Fibroblast of lung (primary cell): ENCODE measurements at regions not wholly inside any gene's neighbourhood (a gene's known extent, or its start where the extent isn't known, plus 50 kb on each side); places are given as distances from the start of the nearest gene placed in this dataset.
A peak's percentile ranks its signal among the peaks of the same experiment; 100 is the strongest.

Experiments used
- DNase-seq, 2 donors: peaks; one replicate each; pipeline versions ENCODE4 v3.0.0 to v3.0.0-alpha.2; 2010; ENCODE audit warnings: low read depth in 2 of 2
- H2AFZ ChIP-seq: 2 replicates; pipeline ENCODE4 v1.5.1; 2012; ENCODE audit warnings: low read length, control low read depth, inconsistent platforms
- H3K27ac ChIP-seq: 2 replicates; pipeline ENCODE4 v1.5.1; 2011; ENCODE audit warnings: low read length, control low read depth; ENCODE audit not compliant: insufficient read depth
- H3K27me3 ChIP-seq: 2 replicates; pipeline ENCODE4 v1.5.1; 2011; ENCODE audit warnings: mild to moderate bottlenecking, low read length; ENCODE audit not compliant: control insufficient read depth, insufficient read depth
- H3K36me3 ChIP-seq: 2 replicates; pipeline ENCODE4 v1.5.1; 2011; ENCODE audit warnings: low read length; ENCODE audit not compliant: control insufficient read depth, insufficient read depth
- H3K4me1 ChIP-seq: 2 replicates; pipeline ENCODE4 v1.5.1; 2011; ENCODE audit warnings: low read length; ENCODE audit not compliant: control insufficient read depth, insufficient read depth; ENCODE audit errors: extremely low read depth
- H3K4me2 ChIP-seq: 2 replicates; pipeline ENCODE4 v1.5.1; 2011; ENCODE audit warnings: low read length, control low read depth; ENCODE audit not compliant: insufficient read depth; ENCODE audit errors: extremely low read depth
- H3K4me3 ChIP-seq, 4 experiments: fragments of 200-600 bp in 1 of 4; sonication (generic) in 1 of 4; replicated peaks in 1 of 4; 2 replicates each; pipeline ENCODE4 v1.5.1; 2011 to 2016; ENCODE audit warnings: low read length in 4 of 4, low read depth in 3 of 4, mild to moderate bottlenecking in 3 of 4, control low read depth in 2 of 4, inconsistent platforms in 1 of 4, mixed read lengths in 1 of 4; ENCODE audit not compliant: insufficient read depth in 1 of 4; ENCODE audit errors: control extremely low read depth in 1 of 4
- H3K79me2 ChIP-seq: 2 replicates; pipeline ENCODE4 v1.5.1; 2012; ENCODE audit warnings: mild to moderate bottlenecking, low read length, inconsistent platforms; ENCODE audit not compliant: control insufficient read depth, insufficient read depth
- H3K9ac ChIP-seq: 2 replicates; pipeline ENCODE4 v1.5.1; 2011; ENCODE audit warnings: mild to moderate bottlenecking, low read length, control low read depth; ENCODE audit not compliant: insufficient read depth
- H3K9me3 ChIP-seq: 2 replicates; pipeline ENCODE4 v1.5.1; 2012; ENCODE audit warnings: low read depth, low read length; ENCODE audit not compliant: control insufficient read depth, insufficient read depth
- H4K20me1 ChIP-seq: 2 replicates; pipeline ENCODE4 v1.5.1; 2011; ENCODE audit warnings: low read length; ENCODE audit not compliant: control insufficient read depth, insufficient read depth; ENCODE audit errors: extremely low read depth
- CTCF ChIP-seq, 2 donors: IDR thresholded peaks in 1 of 2; conservative IDR thresholded peaks in 1 of 2; 1 replicate in 1 of 2; 2 replicates in 1 of 2; pipeline ENCODE4 v1.5.1; 2011 to 2012; ENCODE audit warnings: low read length in 2 of 2, control low read depth in 1 of 2, inconsistent platforms in 1 of 2, low read depth in 1 of 2, mild to moderate bottlenecking in 1 of 2
- EZH2 ChIP-seq: IDR thresholded peaks from 2 replicates; pipeline ENCODE4 v1.5.1; 2012; ENCODE audit warnings: low read length, control low read depth, mild to moderate bottlenecking; ENCODE audit errors: missing control alignments

GRCh38 chr6:113211170-113211569, 646.0 kb upstream of the MARCKS start:
- TF ChIP-seq EZH2, result no peak
- TF ChIP-seq CTCF (conservative IDR thresholded peaks at IDR 0.05 in 1 of 2, IDR thresholded peaks at IDR 0.05 in 1 of 2; ENCODE audit: low read depth in 1 of 2, low read length in 2 of 2), result no peak
- Histone ChIP-seq H3K36me3 (no peaks in the 10 kb centered on the region), H3K9me3 (no peaks in the 10 kb centered on the region), H3K4me3 (no peak overlapping the region), H3K27me3 (no peaks in the 10 kb centered on the region), H3K4me1 (no peaks in the 10 kb centered on the region), H3K9ac (no peak overlapping the region), H2AFZ (no peak overlapping the region), H4K20me1 (no peaks in the 10 kb centered on the region), H3K27ac (no peak overlapping the region), H3K79me2 (no peaks in the 10 kb centered on the region), H3K4me2 (no peak overlapping the region)
- DNase-seq, result peak in 1 of 2 donors; percentile 4

GRCh38 chr6:113219783-113220182, 637.4 kb upstream of the MARCKS start:
- H3K4me2 ChIP-seq, result no peak overlapping the region
- H3K79me2 ChIP-seq, result no peaks in the 10 kb centered on the region
- DNase-seq, result no peak
- TF ChIP-seq CTCF (conservative IDR thresholded peaks at IDR 0.05 in 1 of 2, IDR thresholded peaks at IDR 0.05 in 1 of 2; ENCODE audit: low read depth in 1 of 2, low read length in 2 of 2), result no peak
- no peak for TF ChIP-seq EZH2
- no peaks in the 10 kb centered on the region for H4K20me1 ChIP-seq
- H2AFZ ChIP-seq, result no peak overlapping the region
- H3K4me3 ChIP-seq, result no peak overlapping the region
- H3K9me3 ChIP-seq, result no peaks in the 10 kb centered on the region
- H3K4me1 ChIP-seq, result no peaks in the 10 kb centered on the region
- H3K36me3 ChIP-seq, result no peaks in the 10 kb centered on the region
- no peaks in the 10 kb centered on the region for H3K27me3 ChIP-seq
- H3K27ac ChIP-seq, result no peak overlapping the region
- no peak overlapping the region for H3K9ac ChIP-seq

GRCh38 chr6:113220832-113221231, 636.3 kb upstream of the MARCKS start:
- DNase-seq, result no peak
- Histone ChIP-seq H3K4me1 (no peaks in the 10 kb centered on the region), H2AFZ (no peak overlapping the region), H4K20me1 (no peaks in the 10 kb centered on the region), H3K9me3 (no peaks in the 10 kb centered on the region), H3K4me2 (no peak overlapping the region), H3K27ac (no peak overlapping the region), H3K4me3 (no peak overlapping the region), H3K79me2 (no peaks in the 10 kb centered on the region), H3K27me3 (no peaks in the 10 kb centered on the region), H3K36me3 (no peaks in the 10 kb centered on the region), H3K9ac (no peak overlapping the region)
- TF ChIP-seq EZH2 (no peak), CTCF (conservative IDR thresholded peaks at IDR 0.05 in 1 of 2, IDR thresholded peaks at IDR 0.05 in 1 of 2; ENCODE audit: low read depth in 1 of 2, low read length in 2 of 2) (no peak)
